K562 (cell line): ENCODE measurements at regions not wholly inside any gene's neighbourhood (a gene's known extent, or its start where the extent isn't known, plus 50 kb on each side); places are given as distances from the start of the nearest gene placed in this dataset.

Experiments used
- ATAC-seq: fragments of 200-7000 bp; cut with Tn5 transposase; 3 replicates; pipeline ENCODE4 v1.9.1; 2020; ENCODE audit warnings: moderate library complexity
- BruUV-seq: library from RNA; stranded (reverse); fragments of 400-500 nt; replicated peaks from 2 replicates; lab custom pipeline; 2021; lab: Mats Ljungman, UMichigan
- CTCF ChIA-PET: fragments of 300-600 bp; formaldehyde crosslinking; extraction: SDS; loops from one replicate; lab custom pipeline; 2021; ENCODE audit warnings: low intra/inter-chr PET ratio; lab: Yijun Ruan, JAX
- POLR2A ChIA-PET: fragments of 300-600, 350-650 bp; sonication (Branson Sonifier 250); formaldehyde crosslinking; extraction: SDS; loops from one replicate; lab custom pipeline; 2021; ENCODE audit warnings: antibody characterized with exemption, inconsistent platforms; lab: Yijun Ruan, JAX
- DNase-seq, 4 experiments: peaks; one replicate each; pipeline versions ENCODE4 v3.0.0 to v3.0.0-alpha.2; 2011 to 2018; ENCODE audit warnings: low spot score in 3 of 4, mixed read lengths in 3 of 4; ENCODE audit errors: extremely low read depth in 1 of 4
- FAIRE-seq: peaks from 2 replicates; lab custom pipeline; 2011; peaks lifted over from hg19 to GRCh38; lab: Jason Lieb, UNC
- H2AFZ ChIP-seq: 2 replicates; pipeline ENCODE4 v1.6.0; 2011; ENCODE audit warnings: low read depth, low read length, control low read depth, inconsistent platforms
- H3K27ac ChIP-seq: fragments of 200-600 bp; 3 replicates; pipeline ENCODE4 v1.8.0; 2011; ENCODE audit warnings: low read depth, mild to moderate bottlenecking, control low read depth, inconsistent platforms, low read length, moderate library complexity, mixed read lengths; ENCODE audit errors: extremely low read depth
- H3K27me3 ChIP-seq, 2 experiments: fragments of 300-600 bp in 1 of 2; 2 replicates in 1 of 2; 3 replicates in 1 of 2; pipeline versions ENCODE4 v1.6.0 to v1.8.0; 2011; ENCODE audit warnings: inconsistent platforms in 2 of 2, low read length in 2 of 2, mild to moderate bottlenecking in 1 of 2, mixed read lengths in 1 of 2, moderate library complexity in 1 of 2; ENCODE audit not compliant: control insufficient read depth in 2 of 2, insufficient read depth in 2 of 2
- H3K36me3 ChIP-seq: fragments of 300-600 bp; 3 replicates; pipeline ENCODE4 v1.8.0; 2011; ENCODE audit warnings: mild to moderate bottlenecking, low read length, inconsistent platforms; ENCODE audit not compliant: control insufficient read depth, insufficient read depth
- H3K4me1 ChIP-seq, 2 experiments: fragments of 200-600 bp in 1 of 2; replicated peaks in 1 of 2; 2 replicates in 1 of 2; 3 replicates in 1 of 2; pipeline versions ENCODE4 v1.5.1 to v1.8.0; 2011; ENCODE audit warnings: inconsistent platforms in 2 of 2, low read length in 2 of 2, mild to moderate bottlenecking in 1 of 2, mixed read lengths in 1 of 2, moderate library complexity in 1 of 2; ENCODE audit not compliant: control insufficient read depth in 2 of 2, insufficient read depth in 2 of 2
- H3K4me2 ChIP-seq: 2 replicates; pipeline ENCODE4 v1.6.1; 2011; ENCODE audit warnings: low read length, control low read depth, inconsistent platforms, mixed read lengths; ENCODE audit not compliant: insufficient read depth
- H3K4me3 ChIP-seq: fragments of 200-600 bp; sonication (generic), shearing (Covaris generic); 2 replicates; pipeline ENCODE4 v1.5.1; 2016; ENCODE audit warnings: control low read depth, inconsistent platforms
- H3K79me2 ChIP-seq: fragments of 200-600 bp; 3 replicates; pipeline ENCODE4 v1.8.0; 2011; ENCODE audit warnings: low read length, inconsistent platforms; ENCODE audit not compliant: control insufficient read depth, insufficient read depth
- H3K9ac ChIP-seq, 2 experiments: 2 replicates each; pipeline versions ENCODE4 v1.6.0 to v1.6.1; 2011; ENCODE audit warnings: low read depth in 2 of 2, low read length in 2 of 2, control low read depth in 1 of 2, inconsistent platforms in 1 of 2, mild to moderate bottlenecking in 1 of 2, mixed read lengths in 1 of 2; ENCODE audit not compliant: insufficient read depth in 1 of 2
- H3K9me1 ChIP-seq: one replicate; pipeline ENCODE4 v1.6.0; 2011; ENCODE audit warnings: inconsistent platforms, mild to moderate bottlenecking, low read length, moderate library complexity; ENCODE audit not compliant: control insufficient read depth, insufficient read depth
- H3K9me3 ChIP-seq: replicated peaks from 2 replicates; pipeline ENCODE4 v1.5.1; 2011; ENCODE audit warnings: low read depth, low read length, inconsistent platforms; ENCODE audit not compliant: control insufficient read depth, insufficient read depth
- H4K20me1 ChIP-seq: replicated peaks from 2 replicates; pipeline ENCODE4 v1.6.1; 2011; ENCODE audit warnings: low read length, inconsistent platforms, mixed read lengths; ENCODE audit not compliant: control insufficient read depth, insufficient read depth
- BCOR ChIP-seq: fragments of 450-650 bp; IDR thresholded peaks from 2 replicates; pipeline ENCODE4 v1.6.1; 2016
- EGR1 ChIP-seq: fragments of 450-650 bp; conservative IDR thresholded peaks from 2 replicates; pipeline ENCODE4 v1.6.1; 2017; ENCODE audit warnings: mild to moderate bottlenecking
- ESRRB ChIP-seq: fragments of 250-450 bp; sonication (Bioruptor Pico); IDR thresholded peaks from 2 replicates; pipeline ENCODE4 v1.5.0; 2020; ENCODE audit warnings: mild to moderate bottlenecking, moderate library complexity, borderline replicate concordance
- MBD2 ChIP-seq: sonication (generic); IDR thresholded peaks from 2 replicates; pipeline ENCODE4 v1.6.1; 2016; ENCODE audit warnings: low read depth, borderline replicate concordance
- MCM7 ChIP-seq, 2 experiments: fragments of 450-650 bp; IDR thresholded peaks; 2 replicates each; pipeline ENCODE4 v1.6.1; 2016 to 2018
- NFXL1 ChIP-seq: fragments of 450-650 bp; formaldehyde crosslinking; IDR thresholded peaks from 2 replicates; pipeline ENCODE4 v1.4.0; 2021; ENCODE audit warnings: mild to moderate bottlenecking
- NFYB ChIP-seq: IDR thresholded peaks from 2 replicates; pipeline ENCODE4 v1.6.1; 2011; ENCODE audit warnings: mild to moderate bottlenecking, moderate library complexity; ENCODE audit not compliant: insufficient read length; ENCODE audit errors: extremely low read depth
- TAF7 ChIP-seq: fragments of 450-650 bp; IDR thresholded peaks from 2 replicates; pipeline ENCODE4 v1.6.1; 2016; ENCODE audit warnings: missing genetic modification characterization, missing compliant biosample characterization
- TEAD4 ChIP-seq, 2 experiments: sonication (generic) in 1 of 2; formaldehyde crosslinking in 1 of 2; IDR thresholded peaks; 2 replicates each; pipeline versions ENCODE4 v1.6.1 to v1.8.0; 2012 to 2022; ENCODE audit warnings: borderline replicate concordance in 1 of 2, inconsistent platforms in 1 of 2, low read length in 1 of 2, mild to moderate bottlenecking in 1 of 2, missing genetic modification reagents in 1 of 2
- ZKSCAN1 ChIP-seq: fragments of 150-350 bp; IDR thresholded peaks from 2 replicates; pipeline ENCODE4 v1.6.1; 2016; ENCODE audit warnings: low read depth, low read length
- WGBS: fragments of 100-300 bp; shearing (Covaris generic); methylation state at CpG from one replicate; pipeline ENCODE4 v1.1.6; 2016; ENCODE audit warnings: low coverage, mixed read lengths; ENCODE audit not compliant: insufficient coverage; ENCODE audit errors: missing lambda C conversion rate; 5-methylcytosine and 5-hydroxymethylcytosine counted together
- in situ Hi-C: fragments of 300-500 bp; cut with MboI; formaldehyde crosslinking; loops from 4 replicates; pipeline ENCODE4 v1.15.0; 2018; ENCODE audit warnings: inconsistent platforms, mixed read lengths
- intact Hi-C: fragments of 100-400 bp; cut with micrococcal nuclease; formaldehyde crosslinking; loops from 2 replicates; pipeline ENCODE4 v1.14.2; 2022
- TF ChIP-seq, protein P1 (sequence below): fragments of 450-650 bp; IDR thresholded peaks from 2 replicates; pipeline ENCODE4 v1.6.1; 2018; ENCODE audit warnings: mild to moderate bottlenecking, low read depth; ENCODE audit not compliant: partially characterized antibody
- TF ChIP-seq, protein P2 (sequence below): fragments of 250-450 bp; sonication (Bioruptor Pico); IDR thresholded peaks from 2 replicates; pipeline ENCODE4 v1.4.0; 2020; ENCODE audit warnings: mild to moderate bottlenecking, moderate library complexity
- TF ChIP-seq, protein P3 (sequence below): fragments of 450-650 bp; formaldehyde crosslinking; IDR thresholded peaks from 2 replicates; pipeline ENCODE4 v1.4.0; 2020; ENCODE audit warnings: mild to moderate bottlenecking, moderate library complexity
- TF ChIP-seq, protein P4 (sequence below): fragments of 250-450 bp; sonication (Bioruptor Pico); IDR thresholded peaks from 2 replicates; pipeline ENCODE4 v1.9.0; 2021; ENCODE audit warnings: mild to moderate bottlenecking, inconsistent platforms

DNA sequence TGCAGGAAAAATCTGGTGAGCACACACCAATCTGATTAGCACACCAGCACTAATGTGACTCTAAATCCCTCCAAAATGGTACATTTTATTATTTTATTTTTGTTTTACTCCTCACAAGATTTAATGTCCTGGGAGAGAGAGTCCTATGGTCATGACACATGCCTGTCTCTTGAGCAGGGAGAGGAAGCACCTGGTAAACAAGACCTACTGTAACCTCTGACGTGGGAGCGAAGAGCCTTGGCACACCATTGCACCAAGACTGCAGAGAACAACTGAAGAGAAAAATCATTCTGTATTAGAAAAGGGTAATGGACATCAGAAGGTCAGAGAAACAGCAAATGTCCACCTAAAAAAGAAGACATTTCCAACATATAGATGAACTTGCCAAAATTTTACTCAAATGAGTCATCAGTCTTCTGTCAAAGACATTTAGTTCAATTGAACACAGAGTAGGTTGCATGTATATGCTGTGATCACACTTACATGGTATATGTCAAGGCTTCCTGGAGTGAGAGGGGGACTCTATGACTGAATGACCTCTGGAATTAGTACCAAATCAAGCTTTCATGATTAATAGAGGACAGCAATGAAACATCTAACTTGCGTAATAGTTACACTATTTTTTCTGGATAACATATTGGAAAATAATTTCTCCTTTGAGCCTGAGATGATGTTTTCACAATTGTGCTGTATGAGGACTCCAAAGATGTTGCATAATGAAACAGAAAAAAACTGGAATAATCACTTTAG lies 186.9 kb upstream of the FLRT2 start (continued):
- TF ChIP-seq, protein P1, sequence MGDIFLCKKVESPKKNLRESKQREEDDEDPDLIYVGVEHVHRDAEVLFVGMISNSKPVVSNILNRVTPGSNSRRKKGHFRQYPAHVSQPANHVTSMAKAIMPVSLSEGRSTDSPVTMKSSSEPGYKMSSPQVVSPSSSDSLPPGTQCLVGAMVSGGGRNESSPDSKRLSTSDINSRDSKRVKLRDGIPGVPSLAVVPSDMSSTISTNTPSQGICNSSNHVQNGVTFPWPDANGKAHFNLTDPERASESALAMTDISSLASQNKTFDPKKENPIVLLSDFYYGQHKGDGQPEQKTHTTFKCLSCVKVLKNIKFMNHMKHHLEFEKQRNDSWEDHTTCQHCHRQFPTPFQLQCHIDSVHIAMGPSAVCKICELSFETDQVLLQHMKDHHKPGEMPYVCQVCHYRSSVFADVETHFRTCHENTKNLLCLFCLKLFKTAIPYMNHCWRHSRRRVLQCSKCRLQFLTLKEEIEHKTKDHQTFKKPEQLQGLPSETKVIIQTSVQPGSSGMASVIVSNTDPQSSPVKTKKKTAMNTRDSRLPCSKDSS = no peak

DNA sequence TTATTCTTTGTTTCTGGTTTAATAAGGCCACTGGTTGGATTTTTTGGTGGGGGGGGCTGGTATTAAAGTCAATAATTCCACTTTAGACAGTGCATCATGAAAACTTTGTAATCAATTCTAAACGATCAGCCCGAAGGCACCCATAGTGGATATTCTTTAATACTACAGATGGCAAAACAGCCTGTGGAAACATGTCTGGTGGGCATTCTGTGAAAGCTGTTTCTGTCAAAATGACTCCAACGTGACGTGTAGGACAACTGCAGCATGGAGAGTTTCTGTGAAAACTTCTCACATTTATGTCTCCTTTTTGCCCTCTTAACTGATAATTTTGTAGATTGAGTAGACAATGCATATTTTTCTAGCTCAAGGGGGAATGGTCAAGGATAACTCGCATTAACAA lies 185.8 kb upstream of the FLRT2 start:
- no peaks in the 10 kb centered on the region for H3K9me1 ChIP-seq
- POLR2A ChIA-PET = no interaction called here
- H3K9me3 ChIP-seq = no peaks in the 10 kb centered on the region
- WGBS = 0% methylated on average over 4 of the region's 5 CpGs
- H3K9ac ChIP-seq = no peak overlapping the region
- in situ Hi-C loops = no loop called here
- H3K36me3 ChIP-seq = no peaks in the 10 kb centered on the region
- no peak for ATAC-seq
- CTCF ChIA-PET = no interaction called here
- H3K4me3 ChIP-seq = no peak overlapping the region
- FAIRE-seq = no peak
- no peaks in the 10 kb centered on the region for H3K79me2 ChIP-seq
- intact Hi-C loops = no loop called here
- no peak overlapping the region for H2AFZ ChIP-seq
- no TSS peak for BruUV-seq
- no peak overlapping the region for H3K27ac ChIP-seq
- no peak for DNase-seq
- H3K4me2 ChIP-seq = no peak overlapping the region
- no peaks in the 10 kb centered on the region for H3K4me1 ChIP-seq
- no peaks in the 10 kb centered on the region for H3K27me3 ChIP-seq
- H4K20me1 ChIP-seq = no peaks in the 10 kb centered on the region
- TF ChIP-seq NFXL1 (CRISPR knock-in tag) (no peak), MCM7 (IDR thresholded peaks at IDR 0.05) (no peak), ZKSCAN1 (no peak), TEAD4 (IDR thresholded peaks at IDR 0.05; ENCODE audit: low read length) (no peak), TEAD4 (CRISPR knock-in tag; IDR thresholded peaks at IDR 0.05; ENCODE audit: borderline replicate concordance) (no peak), EGR1 (no peak), MBD2 (no peak), NFYB (no peak), BCOR (no peak), ESRRB (CRISPR knock-in tag) (no peak), TAF7 (tag) (no peak)
- TF ChIP-seq, protein P2, sequence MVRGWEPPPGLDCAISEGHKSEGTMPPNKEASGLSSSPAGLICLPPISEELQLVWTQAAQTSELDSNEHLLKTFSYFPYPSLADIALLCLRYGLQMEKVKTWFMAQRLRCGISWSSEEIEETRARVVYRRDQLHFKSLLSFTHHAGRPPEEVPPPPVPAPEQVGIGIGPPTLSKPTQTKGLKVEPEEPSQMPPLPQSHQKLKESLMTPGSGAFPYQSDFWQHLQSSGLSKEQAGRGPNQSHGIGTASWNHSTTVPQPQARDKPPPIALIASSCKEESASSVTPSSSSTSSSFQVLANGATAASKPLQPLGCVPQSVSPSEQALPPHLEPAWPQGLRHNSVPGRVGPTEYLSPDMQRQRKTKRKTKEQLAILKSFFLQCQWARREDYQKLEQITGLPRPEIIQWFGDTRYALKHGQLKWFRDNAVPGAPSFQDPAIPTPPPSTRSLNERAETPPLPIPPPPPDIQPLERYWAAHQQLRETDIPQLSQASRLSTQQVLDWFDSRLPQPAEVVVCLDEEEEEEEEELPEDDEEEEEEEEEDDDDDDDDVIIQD (CRISPR knock-in tag) = no peak
- TF ChIP-seq, protein P3, sequence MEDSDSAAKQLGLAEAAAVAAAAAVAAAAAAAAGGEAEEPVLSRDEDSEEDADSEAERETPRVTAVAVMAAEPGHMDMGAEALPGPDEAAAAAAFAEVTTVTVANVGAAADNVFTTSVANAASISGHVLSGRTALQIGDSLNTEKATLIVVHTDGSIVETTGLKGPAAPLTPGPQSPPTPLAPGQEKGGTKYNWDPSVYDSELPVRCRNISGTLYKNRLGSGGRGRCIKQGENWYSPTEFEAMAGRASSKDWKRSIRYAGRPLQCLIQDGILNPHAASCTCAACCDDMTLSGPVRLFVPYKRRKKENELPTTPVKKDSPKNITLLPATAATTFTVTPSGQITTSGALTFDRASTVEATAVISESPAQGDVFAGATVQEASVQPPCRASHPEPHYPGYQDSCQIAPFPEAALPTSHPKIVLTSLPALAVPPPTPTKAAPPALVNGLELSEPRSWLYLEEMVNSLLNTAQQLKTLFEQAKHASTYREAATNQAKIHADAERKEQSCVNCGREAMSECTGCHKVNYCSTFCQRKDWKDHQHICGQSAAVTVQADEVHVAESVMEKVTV (CRISPR knock-in tag) = no peak
- TF ChIP-seq, protein P4, sequence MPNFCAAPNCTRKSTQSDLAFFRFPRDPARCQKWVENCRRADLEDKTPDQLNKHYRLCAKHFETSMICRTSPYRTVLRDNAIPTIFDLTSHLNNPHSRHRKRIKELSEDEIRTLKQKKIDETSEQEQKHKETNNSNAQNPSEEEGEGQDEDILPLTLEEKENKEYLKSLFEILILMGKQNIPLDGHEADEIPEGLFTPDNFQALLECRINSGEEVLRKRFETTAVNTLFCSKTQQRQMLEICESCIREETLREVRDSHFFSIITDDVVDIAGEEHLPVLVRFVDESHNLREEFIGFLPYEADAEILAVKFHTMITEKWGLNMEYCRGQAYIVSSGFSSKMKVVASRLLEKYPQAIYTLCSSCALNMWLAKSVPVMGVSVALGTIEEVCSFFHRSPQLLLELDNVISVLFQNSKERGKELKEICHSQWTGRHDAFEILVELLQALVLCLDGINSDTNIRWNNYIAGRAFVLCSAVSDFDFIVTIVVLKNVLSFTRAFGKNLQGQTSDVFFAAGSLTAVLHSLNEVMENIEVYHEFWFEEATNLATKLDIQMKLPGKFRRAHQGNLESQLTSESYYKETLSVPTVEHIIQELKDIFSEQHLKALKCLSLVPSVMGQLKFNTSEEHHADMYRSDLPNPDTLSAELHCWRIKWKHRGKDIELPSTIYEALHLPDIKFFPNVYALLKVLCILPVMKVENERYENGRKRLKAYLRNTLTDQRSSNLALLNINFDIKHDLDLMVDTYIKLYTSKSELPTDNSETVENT (CRISPR knock-in tag) = no peak
